Gastroesophageal sphincter (tissue), 4 donors: ENCODE measurements at regions not wholly inside any gene's neighbourhood (a gene's known extent, or its start where the extent isn't known, plus 50 kb on each side); places are given as distances from the start of the nearest gene placed in this dataset.

ENCODE experiments used
- ATAC-seq: fragments of 150-250 bp; one replicate; pipeline ENCODE4 v1.9.1; 2016; ENCODE audit warnings: mild to moderate bottlenecking, moderate library complexity
- H3K27ac ChIP-seq, 4 donors: fragments of 200-600 bp; sonication (generic) in 3 of 4; 1 replicate in 3 of 4; 2 replicates in 1 of 4; pipeline ENCODE4 v1.5.1; 2016 to 2019
- H3K27me3 ChIP-seq: fragments of 200-600 bp; sonication (generic); one replicate; pipeline ENCODE4 v1.5.1; 2019
- H3K36me3 ChIP-seq, 2 donors: fragments of 200-600 bp; sonication (generic); one replicate each; pipeline ENCODE4 v1.5.1; 2019; ENCODE audit warnings: control low read depth in 1 of 2
- H3K4me1 ChIP-seq, 3 donors: fragments of 200-600 bp; sonication (generic); 1 replicate in 2 of 3; 2 replicates in 1 of 3; pipeline ENCODE4 v1.5.1; 2016 to 2019; ENCODE audit warnings: control low read depth in 2 of 3
- H3K4me3 ChIP-seq, 2 donors: fragments of 200-600 bp; sonication (generic); one replicate each; pipeline ENCODE4 v1.5.1; 2019; ENCODE audit warnings: mild to moderate bottlenecking in 1 of 2, moderate library complexity in 1 of 2
- H3K9me3 ChIP-seq, 3 donors: fragments of 200-600 bp; sonication (generic); one replicate each; pipeline ENCODE4 v1.5.1; 2017 to 2019; ENCODE audit warnings: control low read depth in 2 of 3
- CTCF ChIP-seq, 4 experiments: fragments of 200-600 bp in 2 of 4; fragments of 450-650 bp in 2 of 4; sonication (generic) in 1 of 4; IDR thresholded peaks; one replicate each; pipeline ENCODE4 v1.5.1; 2017 to 2019; ENCODE audit warnings: antibody characterized with exemption in 4 of 4, mild to moderate bottlenecking in 2 of 4, moderate library complexity in 2 of 4
- EP300 ChIP-seq: sonication (generic); formaldehyde crosslinking; IDR thresholded peaks from one replicate; pipeline ENCODE4 v1.6.1; 2017; ENCODE audit warnings: antibody characterized with exemption, mild to moderate bottlenecking
- POLR2A ChIP-seq, 2 donors: fragments of 450-650 bp; IDR thresholded peaks; one replicate each; pipeline ENCODE4 v1.6.1; 2017; ENCODE audit warnings: antibody characterized with exemption in 2 of 2, mild to moderate bottlenecking in 2 of 2, moderate library complexity in 1 of 2
- POLR2AphosphoS5 ChIP-seq: sonication (generic); formaldehyde crosslinking; IDR thresholded peaks from one replicate; pipeline ENCODE4 v1.6.1; 2017; ENCODE audit warnings: antibody characterized with exemption
- WGBS, 2 donors: methylation state at CpG; one replicate each; pipeline ENCODE4 v1.1.5; 2018; ENCODE audit warnings: low coverage in 1 of 2; 5-methylcytosine and 5-hydroxymethylcytosine counted together

- 93% methylated on average over 2 to 4 of the region's 4 CpGs for WGBS, 2 donors
- ATAC-seq = no peak
Measured at GRCh38 chr4:138665851-138666250, 349.7 kb upstream of the NOCT start.

GRCh38 chr4:138663883-138664282, 351.7 kb upstream of the NOCT start:
- no peak for ATAC-seq
- H3K9me3 ChIP-seq = no peaks in the 10 kb centered on the region
- H3K36me3 ChIP-seq = no peaks in the 10 kb centered on the region
- no peak overlapping the region for H3K27ac ChIP-seq
- no peak overlapping the region for H3K4me3 ChIP-seq
- TF ChIP-seq CTCF (IDR thresholded peaks at IDR 0.05) (no peak), POLR2A (IDR thresholded peaks at IDR 0.05) (no peak), POLR2AphosphoS5 (no peak), EP300 (no peak)
- H3K27me3 ChIP-seq = no peaks in the 10 kb centered on the region
- H3K4me1 ChIP-seq = no peaks in the 10 kb centered on the region
- 56 to 81% methylated on average over 4 of the region's 4 CpGs for WGBS, 2 donors

More at GRCh38 chr4:138665851-138666250, 349.7 kb upstream of the NOCT start:
- no peak overlapping the region for H3K27ac ChIP-seq
- no peak overlapping the region for H3K4me3 ChIP-seq
- no peaks in the 10 kb centered on the region for H3K36me3 ChIP-seq
- H3K4me1 ChIP-seq = no peaks in the 10 kb centered on the region
- H3K9me3 ChIP-seq = no peaks in the 10 kb centered on the region
- TF ChIP-seq CTCF (IDR thresholded peaks at IDR 0.05) = no peak
- no peak for TF ChIP-seq POLR2A (IDR thresholded peaks at IDR 0.05)
- no peak for TF ChIP-seq EP300
- no peak for TF ChIP-seq POLR2AphosphoS5
- no peaks in the 10 kb centered on the region for H3K27me3 ChIP-seq

- ATAC-seq = no peak
- Histone ChIP-seq H3K27me3 (no peaks in the 10 kb centered on the region), H3K4me3 (no peak overlapping the region), H3K27ac (no peak overlapping the region), H3K9me3 (no peaks in the 10 kb centered on the region), H3K36me3 (no peaks in the 10 kb centered on the region), H3K4me1 (no peaks in the 10 kb centered on the region)
- 67 to 90% methylated on average over 4 to 6 of the region's 6 CpGs for WGBS, 2 donors
- TF ChIP-seq EP300 (no peak), POLR2A (IDR thresholded peaks at IDR 0.05) (no peak), POLR2AphosphoS5 (no peak), CTCF (IDR thresholded peaks at IDR 0.05) (no peak)
Measured at GRCh38 chr4:138659812-138660316, 355.7 kb upstream of the NOCT start.

GRCh38 chr4:138659037-138659811, 356.4 kb upstream of the NOCT start:
- H3K27ac ChIP-seq = no peak overlapping the region
- H3K4me1 ChIP-seq = no peaks in the 10 kb centered on the region
- H3K36me3 ChIP-seq = no peaks in the 10 kb centered on the region
- H3K9me3 ChIP-seq = no peaks in the 10 kb centered on the region
- TF ChIP-seq CTCF (IDR thresholded peaks at IDR 0.05) (no peak), POLR2AphosphoS5 (no peak), EP300 (no peak), POLR2A (IDR thresholded peaks at IDR 0.05) (no peak)
- ATAC-seq = no peak
- no peak overlapping the region for H3K4me3 ChIP-seq
- WGBS, 2 donors = 75 to 83% methylated on average over 5 to 11 of the region's 11 CpGs
- H3K27me3 ChIP-seq = no peaks in the 10 kb centered on the region

GRCh38 chr4:138658518-138658917, 357.1 kb upstream of the NOCT start:
- TF ChIP-seq CTCF (IDR thresholded peaks at IDR 0.05) (no peak), POLR2A (IDR thresholded peaks at IDR 0.05) (no peak), EP300 (no peak), POLR2AphosphoS5 (no peak)
- no peaks in the 10 kb centered on the region for H3K4me1 ChIP-seq
- ATAC-seq = no peak
- no peaks in the 10 kb centered on the region for H3K27me3 ChIP-seq
- H3K4me3 ChIP-seq = no peak overlapping the region
- no peak overlapping the region for H3K27ac ChIP-seq
- H3K36me3 ChIP-seq = no peaks in the 10 kb centered on the region
- WGBS, 2 donors = 63% methylated on average over 2 of the region's 2 CpGs; no CpG with 5 or more reads in 1 of the 2 donors
- no peaks in the 10 kb centered on the region for H3K9me3 ChIP-seq
